Spleen (tissue), 7 donors: ENCODE measurements at regions not wholly inside any gene's neighbourhood (a gene's known extent, or its start where the extent isn't known, plus 50 kb on each side); places are given as distances from the start of the nearest gene placed in this dataset.

Source experiments
- POLR2A ChIP-seq, 3 donors: fragments of 450-650 bp; IDR thresholded peaks; one replicate each; pipeline ENCODE4 v1.5.1; 2017; ENCODE audit warnings: antibody characterized with exemption in 3 of 3, mild to moderate bottlenecking in 1 of 3
- POLR2AphosphoS5 ChIP-seq, 3 donors: sonication (generic); formaldehyde crosslinking; IDR thresholded peaks; one replicate each; pipeline ENCODE4 v1.5.1; 2017; ENCODE audit warnings: antibody characterized with exemption in 3 of 3
- TF ChIP-seq, protein P1 (sequence below), 11 experiments: fragments of 200-600 bp in 7 of 11; fragments of 450-650 bp in 4 of 11; sonication (generic) in 4 of 11; IDR thresholded peaks in 8 of 11; conservative IDR thresholded peaks in 3 of 11; 1 replicate in 7 of 11; 2 replicates in 4 of 11; pipeline versions ENCODE4 v1.4.0 to v1.8.0; 2016 to 2021; ENCODE audit warnings: antibody characterized with exemption in 11 of 11, inconsistent platforms in 4 of 11, mild to moderate bottlenecking in 1 of 11
- donor health status: DM: no; HTN: no; CAD: no; lungs with moderate emphysema.
- donor health status: DM: no; HTN: no; CAD: no.
- donor health status: DM: no; HTN: no; CAD: no.

DNA sequence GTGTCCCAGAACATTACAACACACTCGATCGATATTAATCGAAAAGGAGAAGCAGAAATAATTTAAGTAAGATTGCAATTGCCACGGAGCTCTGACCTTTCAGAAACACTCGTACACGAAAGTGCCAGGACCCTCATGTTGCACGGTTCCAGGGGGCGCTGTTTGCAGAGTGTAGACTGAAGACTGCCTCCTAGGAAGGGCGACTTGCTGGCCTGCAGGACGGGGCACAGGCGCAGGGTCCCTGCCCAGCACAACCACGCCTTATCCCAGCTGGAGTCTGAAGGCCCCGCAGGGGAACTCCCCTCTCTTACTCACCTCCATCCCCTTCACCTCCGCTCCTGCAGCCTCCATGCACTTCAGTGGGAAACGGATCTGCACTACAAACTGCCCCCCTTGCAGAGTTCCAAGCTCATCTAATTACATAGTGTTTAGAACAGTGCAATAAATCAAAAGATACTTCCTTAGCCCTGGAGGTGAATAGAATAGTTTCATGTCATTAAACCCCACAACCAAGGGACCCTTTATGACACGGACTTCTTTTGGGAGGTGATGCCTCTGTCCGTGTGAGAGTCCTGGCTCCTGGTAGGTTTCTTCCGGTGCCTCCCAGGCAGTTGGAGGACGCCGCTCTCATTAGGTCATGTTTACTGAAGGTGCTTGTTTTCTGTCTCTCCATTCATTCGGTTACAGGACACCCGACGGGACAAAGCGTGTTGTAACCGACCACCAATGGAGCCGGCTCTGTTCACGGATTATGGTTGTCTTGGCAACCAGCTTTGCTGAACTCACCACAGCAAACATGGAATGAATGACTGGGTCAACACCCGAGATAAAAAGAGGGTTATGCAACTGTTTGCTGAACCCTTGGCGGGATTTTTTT, 262.2 kb downstream of the BAMBI start:
- TF ChIP-seq, protein P1, sequence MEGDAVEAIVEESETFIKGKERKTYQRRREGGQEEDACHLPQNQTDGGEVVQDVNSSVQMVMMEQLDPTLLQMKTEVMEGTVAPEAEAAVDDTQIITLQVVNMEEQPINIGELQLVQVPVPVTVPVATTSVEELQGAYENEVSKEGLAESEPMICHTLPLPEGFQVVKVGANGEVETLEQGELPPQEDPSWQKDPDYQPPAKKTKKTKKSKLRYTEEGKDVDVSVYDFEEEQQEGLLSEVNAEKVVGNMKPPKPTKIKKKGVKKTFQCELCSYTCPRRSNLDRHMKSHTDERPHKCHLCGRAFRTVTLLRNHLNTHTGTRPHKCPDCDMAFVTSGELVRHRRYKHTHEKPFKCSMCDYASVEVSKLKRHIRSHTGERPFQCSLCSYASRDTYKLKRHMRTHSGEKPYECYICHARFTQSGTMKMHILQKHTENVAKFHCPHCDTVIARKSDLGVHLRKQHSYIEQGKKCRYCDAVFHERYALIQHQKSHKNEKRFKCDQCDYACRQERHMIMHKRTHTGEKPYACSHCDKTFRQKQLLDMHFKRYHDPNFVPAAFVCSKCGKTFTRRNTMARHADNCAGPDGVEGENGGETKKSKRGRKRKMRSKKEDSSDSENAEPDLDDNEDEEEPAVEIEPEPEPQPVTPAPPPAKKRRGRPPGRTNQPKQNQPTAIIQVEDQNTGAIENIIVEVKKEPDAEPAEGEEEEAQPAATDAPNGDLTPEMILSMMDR (IDR thresholded peaks at IDR 0.05 in 8 of 11, conservative IDR thresholded peaks at IDR 0.05 in 3 of 11): no peak
- TF ChIP-seq POLR2A (IDR thresholded peaks at IDR 0.05) (no peak), POLR2AphosphoS5 (IDR thresholded peaks at IDR 0.05) (no peak)
